GM19455 (cell line): ENCODE measurements at regions not wholly inside any gene's neighbourhood (a gene's known extent, or its start where the extent isn't known, plus 50 kb on each side); places are given as distances from the start of the nearest gene placed in this dataset.
"Not testable (repeated sequence)": the region's sequence is repeated elsewhere in the genome, so short reads cannot be mapped to it uniquely, and the experiment has no call there.

Experiments used
- ATAC-seq: cut with Tn5 transposase; IDR thresholded peaks from one replicate; pipeline ENCODE4 v1.9.1; 2021; ENCODE audit not compliant: unreplicated experiment

DNA sequence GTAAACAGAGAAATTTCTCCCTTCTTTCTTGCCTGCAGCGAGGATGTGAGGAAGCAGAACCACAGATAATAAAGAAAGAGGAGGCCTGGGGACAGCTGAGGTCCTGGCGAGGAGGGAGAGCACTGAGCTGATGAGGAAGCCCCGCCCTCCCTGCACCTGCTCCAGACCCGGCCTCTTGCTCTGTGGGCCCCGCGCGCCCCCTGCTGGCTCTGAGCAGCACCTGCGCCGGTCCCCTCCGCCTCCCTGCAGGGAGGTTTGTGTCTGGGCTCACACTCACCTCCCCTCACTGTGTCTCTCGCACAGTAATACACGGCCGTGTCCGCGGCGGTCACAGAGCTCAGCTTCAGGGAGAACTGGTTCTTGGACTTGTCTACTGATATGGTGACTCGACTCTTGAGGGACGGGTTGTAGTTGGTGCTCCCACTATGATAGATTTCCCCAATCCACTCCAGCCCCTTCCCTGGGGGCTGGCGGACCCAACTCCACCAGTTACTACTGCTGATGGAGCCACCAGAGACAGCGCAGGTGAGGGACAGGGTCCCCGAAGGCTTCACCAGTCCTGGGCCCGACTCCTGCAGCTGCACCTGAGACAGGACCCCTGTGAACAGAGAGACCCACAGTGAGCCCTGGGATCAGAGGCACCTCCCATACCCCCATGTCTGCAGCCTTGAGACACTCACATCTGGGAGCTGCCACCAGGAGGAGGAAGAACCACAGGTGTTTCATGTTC, 485.4 kb downstream of the TMEM121 start:
- ATAC-seq, result not testable (repeated sequence)

DNA sequence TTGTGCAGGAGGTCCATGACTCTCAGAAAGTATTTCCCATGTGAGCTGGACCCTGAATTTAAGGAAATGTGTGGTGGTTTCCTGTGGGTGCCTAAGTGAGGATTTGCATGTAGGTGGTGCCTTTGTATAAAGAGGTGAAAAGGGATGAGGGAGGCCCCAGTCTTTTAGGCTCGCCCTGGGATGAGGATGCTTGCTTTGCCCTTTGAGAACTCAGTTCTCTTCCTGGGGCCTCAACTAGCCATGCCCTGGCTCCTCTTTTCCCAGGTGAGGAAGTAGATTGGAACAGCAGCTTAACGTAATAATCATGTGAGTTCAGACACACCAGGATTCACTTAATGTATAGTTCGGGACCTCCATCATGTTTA, 486.0 kb downstream of the TMEM121 start:
- not testable (repeated sequence) for ATAC-seq

DNA sequence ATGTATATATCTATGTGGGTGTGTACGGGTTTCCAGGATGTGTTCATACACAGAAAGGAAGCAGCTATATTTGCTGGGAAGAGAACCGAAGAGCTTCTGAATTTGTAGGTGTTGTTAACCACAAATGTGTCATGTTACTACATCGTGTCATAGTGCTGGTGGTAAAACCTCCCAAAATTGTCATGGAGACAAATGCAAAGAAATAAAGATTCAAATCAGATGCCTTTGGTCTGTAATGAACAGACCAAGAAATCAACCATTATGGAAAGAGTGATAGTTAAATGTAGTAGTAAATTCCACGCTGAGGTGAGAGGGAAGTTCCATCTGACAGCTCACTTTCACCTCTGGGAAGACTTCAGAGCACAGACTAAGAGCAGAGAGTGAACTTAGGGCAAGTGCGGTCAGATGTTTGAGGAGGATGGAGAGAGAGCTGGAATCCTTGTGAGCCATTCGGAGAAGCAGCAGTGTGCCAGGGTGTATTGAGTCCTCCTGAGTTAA, 487.5 kb downstream of the TMEM121 start:
- no peak for ATAC-seq

DNA sequence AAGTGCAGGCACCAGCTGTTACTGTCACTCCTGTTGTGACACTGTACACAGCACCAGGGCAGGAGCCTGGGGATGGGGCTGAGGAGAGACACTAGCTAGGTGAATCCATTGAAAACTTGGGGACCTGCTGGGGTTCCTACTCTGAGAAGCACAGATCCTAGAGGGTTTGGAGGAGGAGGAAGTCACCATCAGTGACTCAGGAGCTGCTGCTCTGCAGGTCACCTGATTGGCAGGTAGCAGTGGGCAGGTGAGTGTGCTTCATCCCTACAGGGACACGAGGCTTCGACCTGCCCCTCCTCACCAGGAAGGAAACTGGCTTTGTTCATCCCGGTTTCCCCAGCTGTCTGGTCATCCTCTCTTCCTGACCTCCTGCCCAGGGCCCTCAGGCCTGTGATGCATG, 491.6 kb downstream of the TMEM121 start:
- ATAC-seq, result not testable (repeated sequence)

DNA sequence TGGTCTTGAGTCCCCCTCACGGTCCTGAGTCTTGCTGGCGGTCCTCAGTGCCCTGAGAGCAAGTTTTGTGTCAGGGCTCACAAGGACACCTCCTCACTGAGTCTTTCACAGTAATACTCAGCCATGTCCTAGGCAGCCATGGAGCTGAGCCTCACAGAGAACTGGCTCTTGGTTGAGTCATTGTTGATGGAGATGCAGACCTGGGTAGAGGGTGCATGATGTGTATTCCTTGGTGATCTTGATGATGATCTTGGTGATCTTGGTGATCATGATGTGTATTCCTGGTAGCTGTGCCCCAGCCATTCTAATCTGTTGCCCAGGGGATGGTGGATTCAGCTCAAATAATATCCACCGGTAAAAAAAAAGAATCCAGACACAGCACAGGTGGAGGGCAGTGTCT, 495.4 kb downstream of the TMEM121 start:
- no peak for ATAC-seq

DNA sequence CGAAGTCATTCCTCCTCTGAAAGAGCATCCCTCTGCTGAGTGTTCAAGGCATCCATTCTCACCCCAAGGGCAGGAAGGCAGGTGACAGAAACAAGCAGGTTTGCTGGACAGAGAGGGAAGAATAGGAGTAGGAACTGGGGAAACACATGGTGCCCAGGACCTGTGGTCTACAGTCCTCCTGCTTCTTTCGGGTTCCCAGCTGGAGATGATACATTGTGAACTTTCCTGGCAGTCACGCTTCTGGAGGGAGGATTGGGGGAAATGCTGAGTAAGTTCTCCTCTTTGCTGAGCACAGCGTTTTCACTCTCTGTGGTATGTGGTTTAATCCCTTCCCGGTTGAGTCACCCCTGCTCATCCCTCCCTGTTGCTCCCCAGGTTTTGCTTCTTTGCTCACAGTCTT, 496.3 kb downstream of the TMEM121 start:
- not testable (repeated sequence) for ATAC-seq

DNA sequence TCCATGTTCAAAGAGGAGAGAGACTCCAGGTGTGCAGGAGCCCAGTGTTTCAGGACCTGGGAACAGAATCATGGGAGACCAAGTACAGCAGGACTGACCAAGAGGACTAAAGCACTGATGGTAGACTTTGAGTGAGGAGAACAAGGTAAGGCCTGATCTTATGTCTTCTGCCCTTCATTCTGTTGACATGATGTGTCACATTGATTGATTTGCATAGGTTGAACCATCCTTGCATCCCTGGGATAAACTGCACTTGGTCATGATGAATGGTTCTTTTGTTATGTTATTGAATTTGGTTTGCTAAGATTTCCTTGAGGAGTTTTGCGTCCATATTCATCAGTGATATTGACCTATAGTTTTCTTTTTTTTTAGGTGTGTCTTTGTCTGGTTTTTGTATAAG, 497.0 kb downstream of the TMEM121 start:
- ATAC-seq, result no peak

DNA sequence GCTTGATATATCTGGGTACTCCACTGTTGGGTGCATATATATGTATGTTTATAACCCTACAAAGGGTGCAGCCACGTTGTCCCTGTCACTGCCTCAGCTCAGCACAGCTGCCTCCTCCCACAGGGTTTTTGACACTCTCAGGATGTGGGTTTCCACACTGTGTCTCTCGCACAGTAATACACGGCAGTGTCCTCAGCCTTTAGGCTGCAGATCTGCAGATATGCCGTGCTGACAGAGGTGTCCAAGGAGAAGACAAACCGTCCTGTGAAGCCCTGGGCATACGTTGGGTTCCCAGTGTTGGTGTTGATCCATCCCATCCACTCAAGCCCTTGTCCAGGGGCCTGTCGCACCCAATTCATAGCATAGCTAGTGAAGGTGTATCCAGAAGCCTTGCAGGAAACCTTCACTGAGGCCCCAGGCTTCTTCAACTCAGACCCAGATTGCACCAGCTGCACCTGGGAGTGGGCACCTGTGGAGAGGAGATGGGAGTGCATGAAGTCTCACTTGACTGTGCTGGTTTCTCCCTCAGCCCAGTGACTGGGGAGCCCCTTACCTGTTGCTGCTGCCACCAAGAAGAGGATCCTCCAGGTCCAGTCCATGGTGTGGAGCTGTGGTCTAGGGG, 498.7 kb downstream of the TMEM121 start:
- no peak for ATAC-seq

DNA sequence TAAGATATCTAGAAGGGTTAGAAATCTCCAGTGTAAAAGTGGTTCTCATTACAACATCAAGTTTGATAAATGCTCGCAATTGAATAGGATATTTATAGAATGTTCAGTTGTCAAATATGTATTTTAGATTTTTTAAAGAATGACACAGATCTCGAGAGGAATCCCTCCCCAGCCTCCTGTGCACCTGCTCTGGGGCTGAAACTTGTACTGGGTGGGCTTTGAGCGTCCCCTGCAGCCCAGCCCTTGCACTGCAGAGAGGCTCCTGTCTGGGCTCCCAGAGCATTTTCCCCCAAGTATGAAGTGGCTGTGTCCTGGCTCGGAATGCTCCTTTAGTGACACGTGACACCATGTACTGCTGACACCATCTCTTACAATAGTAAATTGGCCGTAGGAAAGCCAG, 499.6 kb downstream of the TMEM121 start:
- ATAC-seq, result no peak

DNA sequence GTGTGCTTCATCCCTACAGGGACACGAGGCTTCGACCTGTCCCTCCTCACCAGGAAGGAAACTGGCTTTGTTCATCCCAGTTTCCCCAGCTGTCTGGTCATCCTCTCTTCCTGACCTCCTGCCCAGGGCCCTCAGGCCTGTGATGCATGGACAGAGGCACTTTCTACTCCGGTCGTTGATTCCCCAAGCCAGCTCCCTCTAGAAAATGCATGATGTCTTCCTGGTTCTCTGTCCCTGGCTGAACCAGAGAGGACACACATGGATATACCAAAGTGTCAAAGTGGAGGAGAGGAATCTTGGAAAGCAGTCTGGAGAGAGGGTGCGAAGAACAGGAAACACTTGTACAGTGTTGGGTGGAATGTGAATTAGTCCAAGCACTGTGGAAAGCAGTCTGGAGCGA, 501.4 kb downstream of the TMEM121 start:
- ATAC-seq, result not testable (repeated sequence)

DNA sequence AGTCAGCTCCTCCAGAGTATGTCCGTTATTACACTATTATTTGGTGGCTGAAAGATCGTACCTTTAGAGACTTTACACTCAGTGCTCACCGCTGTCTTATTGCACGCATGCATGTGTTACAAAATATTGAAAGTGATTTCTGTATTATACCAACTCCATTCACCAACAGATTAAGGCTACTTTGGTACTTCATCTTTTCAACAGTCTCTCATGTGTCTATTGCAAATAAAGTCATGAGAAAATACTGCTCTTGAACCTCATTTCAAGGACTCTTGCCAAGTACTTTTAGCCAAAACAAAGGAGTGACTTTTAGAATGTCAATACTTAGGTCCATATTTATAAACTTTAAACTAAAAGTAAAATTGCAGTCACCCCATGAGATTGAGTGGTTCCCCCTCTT, 503.6 kb downstream of the TMEM121 start:
- no peak for ATAC-seq

DNA sequence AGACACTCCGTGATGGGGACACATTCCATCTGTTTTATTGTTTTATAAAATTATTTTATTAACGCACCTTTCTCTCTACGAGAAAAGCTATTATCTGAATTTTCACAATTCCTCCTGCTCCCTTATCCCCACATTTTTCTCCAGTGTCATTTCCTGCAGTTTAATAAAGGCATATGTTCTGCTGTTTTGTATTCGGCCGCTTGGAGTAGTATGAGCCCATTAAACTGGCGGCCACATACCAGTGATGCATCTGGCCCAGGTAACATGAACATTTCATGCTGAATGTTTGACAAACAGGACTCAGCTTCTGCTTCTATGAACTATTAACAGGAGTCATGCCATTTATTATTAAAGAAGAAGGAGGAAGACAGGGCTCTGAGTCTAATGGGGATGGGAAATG, 511.0 kb downstream of the TMEM121 start:
- no peak for ATAC-seq

DNA sequence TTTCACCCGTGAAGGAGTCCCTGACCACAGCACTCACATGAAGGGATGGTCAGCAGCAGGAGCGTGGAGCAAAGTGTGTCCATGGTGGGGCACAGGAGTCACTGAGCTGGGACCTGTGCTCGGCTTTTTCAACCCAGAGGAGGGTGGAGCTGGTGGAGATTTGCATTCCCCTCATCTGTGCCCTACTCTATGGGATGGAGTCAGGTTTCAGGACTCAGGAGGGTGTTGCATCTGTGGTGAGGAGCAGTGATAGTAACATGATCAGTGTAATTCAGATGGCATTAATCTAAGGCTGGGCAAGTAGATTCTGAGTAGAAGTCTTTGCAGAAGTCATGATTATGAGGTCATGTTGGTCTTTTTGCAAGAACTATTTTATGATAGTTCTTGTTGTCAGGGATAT, 511.9 kb downstream of the TMEM121 start:
- no peak for ATAC-seq

DNA sequence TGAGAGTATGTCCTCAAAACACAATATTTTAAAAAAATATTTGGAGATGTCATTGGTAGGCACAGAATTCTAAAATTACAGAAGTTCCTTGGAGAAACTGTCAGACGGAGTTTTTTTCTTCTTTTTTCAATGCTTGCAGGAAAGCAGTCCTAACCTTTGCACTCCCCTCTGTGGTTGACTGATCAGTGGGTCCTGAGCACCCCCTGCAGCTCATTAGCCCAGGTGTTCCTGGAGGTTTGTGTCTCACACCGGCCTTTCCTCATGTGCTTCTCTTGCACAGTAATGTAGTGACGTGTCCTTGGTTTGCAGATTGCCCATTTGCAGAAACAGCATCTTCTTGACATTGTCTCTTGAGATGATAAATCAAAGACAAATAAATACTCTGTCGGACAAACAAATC, 513.0 kb downstream of the TMEM121 start:
- ATAC-seq, result no peak

DNA sequence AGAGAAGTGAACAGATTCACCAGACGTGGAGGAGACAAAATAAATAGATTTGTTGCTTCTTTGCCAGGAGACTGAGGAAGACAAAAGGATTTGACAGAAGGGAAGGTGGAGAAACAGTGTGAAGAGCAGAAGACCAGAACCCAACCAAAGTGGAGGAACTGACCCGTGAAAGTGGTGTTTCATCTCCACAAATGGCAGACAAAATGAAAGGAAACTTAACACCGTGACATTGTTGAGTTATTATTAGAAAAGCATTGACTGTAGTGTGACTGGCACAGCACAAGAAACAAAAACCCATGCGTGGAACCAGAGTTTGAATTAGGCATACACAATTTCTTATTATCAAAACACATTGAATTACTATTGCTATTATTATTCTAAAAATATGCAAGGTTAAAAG, 518.1 kb downstream of the TMEM121 start:
- no peak for ATAC-seq

DNA sequence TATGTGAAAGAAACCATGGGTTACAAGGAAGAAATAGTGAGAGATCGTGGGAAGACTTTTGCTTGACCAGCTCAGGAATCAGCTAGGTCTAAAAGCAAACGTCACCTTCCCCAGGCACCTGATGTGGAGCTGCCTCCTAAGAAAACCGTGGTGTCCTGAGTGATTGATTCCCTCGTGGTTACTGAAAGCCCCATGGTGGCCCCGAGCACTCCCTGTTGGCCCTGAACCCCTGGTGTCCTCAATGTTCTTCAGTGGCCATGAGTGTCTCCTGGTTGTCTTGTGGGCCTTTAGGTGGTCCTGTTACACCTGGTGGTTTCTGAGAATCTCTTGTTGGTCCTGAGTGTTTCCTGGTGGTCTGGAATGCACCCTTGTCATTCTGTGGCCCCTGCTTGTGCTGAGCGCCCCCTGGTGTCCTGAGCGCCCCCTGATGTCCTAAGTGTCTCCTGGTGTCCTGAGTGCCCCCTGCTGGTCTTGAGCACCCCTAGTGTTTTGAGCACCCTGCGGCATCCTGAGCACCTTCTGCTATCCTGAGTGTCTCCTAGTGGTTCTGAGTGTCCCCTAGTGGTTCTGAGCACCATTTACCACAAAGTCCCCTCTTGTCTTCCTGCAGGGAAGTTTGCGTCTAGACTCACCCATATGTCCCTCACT, 518.7 kb downstream of the TMEM121 start:
- ATAC-seq, result peak; percentile 59

DNA sequence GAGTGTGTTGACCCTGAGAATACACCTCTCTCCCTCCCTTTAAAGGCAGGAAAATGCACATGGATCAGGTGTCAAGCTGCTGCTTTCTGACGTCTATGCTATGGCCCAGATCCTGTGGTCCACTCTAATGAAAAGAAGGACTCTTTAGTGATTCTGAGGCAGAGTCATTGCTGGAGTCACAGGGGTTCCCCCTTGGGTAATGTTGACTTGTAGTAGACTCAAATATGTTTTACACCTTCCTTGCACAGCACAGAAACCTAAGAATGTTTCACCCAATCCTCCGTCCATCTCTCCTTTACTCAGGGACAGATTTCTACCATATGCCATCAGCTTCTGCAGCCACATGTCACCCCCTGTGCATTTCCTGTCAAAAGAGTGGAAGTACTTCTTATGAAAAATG, 525.4 kb downstream of the TMEM121 start:
- ATAC-seq, result no peak

DNA sequence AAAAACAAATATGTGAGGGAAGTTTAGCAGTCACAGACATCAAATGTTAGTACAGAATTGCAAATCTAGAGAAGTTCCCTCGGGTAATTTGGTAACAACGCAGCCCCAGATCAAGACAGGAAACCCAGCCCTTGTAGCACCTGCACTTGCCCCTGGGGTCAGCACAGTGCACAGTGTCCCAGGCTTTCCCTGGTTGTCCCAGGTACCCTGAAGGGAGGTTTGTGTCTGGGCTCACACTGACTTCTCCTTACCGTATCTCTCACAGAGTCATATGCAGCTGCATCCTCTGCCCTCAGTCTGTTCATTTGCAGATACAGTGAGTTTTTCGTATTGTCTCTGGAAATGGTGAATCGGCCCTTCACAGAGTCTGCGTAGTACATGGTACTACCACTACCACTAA, 528.9 kb downstream of the TMEM121 start:
- ATAC-seq, result no peak

DNA sequence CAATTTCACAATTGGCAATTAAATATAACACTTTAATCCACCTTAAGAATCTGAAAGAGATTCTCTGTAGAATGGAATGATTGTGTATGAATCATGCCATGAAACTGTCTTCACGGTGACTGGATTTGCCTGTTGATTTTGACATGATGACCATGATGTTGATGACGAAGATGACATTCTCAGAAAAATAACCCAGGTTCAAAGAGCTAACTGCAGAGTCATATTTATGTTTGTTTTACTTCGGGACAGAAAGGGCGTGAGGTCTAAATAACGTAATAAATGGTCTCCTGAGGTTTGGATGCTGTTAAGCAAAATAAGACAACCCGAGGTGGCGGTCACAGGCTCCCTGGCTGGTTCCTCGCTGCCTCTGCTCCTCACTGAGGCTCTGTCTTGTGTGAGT, 532.0 kb downstream of the TMEM121 start:
- no peak for ATAC-seq

DNA sequence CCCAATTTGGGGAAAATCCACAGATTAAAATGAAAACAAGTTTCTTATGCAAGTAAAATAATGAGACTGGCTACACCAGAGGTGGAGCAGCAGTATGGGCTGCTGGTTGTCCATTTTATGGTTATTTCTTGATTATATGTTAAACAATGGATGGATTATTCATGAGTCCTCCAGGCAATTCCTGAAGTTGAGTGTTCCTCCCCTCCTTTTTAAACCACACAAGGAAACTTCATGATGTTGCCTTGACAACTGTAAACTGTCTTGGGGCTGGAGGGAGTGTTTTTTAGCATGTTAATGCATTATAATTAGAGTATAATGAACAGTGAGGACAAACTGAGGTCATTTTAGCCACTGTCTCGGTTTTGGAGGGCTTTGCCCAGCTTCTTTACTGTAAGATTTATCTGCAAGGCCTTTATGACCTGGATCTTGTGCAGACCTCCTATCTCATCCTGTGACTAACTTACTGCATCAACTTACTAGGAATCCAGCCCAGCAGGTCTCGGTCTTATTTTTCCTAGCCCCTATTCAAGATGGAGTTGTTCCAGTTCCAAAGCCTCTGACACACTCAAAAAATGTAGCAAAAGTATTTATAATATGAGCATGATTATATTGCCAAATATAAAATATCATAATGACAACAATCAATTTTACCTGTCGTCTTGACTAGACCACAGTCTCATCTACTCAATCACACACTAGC, 534.0 kb downstream of the TMEM121 start:
- ATAC-seq, result no peak

DNA sequence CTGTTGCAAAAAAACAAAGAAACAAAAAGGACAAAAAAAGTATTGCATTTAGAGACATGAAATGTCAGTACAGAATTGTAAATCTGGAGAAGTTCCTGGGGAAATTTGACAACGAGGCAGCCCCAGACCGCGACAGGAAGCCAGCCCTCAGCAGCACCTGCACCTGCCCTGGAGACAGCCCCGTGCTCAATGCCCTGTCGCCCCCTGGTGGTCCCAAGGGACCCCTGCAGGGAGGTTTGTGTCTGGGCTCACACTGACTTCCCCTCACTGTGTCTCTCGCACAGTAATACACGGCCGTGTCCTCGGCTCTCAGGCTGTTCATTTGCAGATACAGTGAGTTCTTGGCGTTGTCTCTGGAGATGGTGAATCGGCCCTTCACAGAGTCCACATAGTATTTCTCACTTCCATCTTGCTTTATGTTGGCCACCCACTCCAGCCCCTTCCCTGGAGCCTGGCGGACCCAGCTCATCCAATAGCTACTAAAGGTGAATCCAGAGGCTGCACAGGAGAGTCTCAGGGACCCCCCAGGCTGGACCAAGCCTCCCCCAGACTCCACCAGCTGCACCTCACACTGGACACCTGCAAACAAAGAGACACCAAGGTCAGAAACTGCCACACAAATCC, 535.6 kb downstream of the TMEM121 start:
- not testable (repeated sequence) for ATAC-seq
